Esophagus muscularis mucosa (tissue), 4 donors: ENCODE measurements at regions not wholly inside any gene's neighbourhood (a gene's known extent, or its start where the extent isn't known, plus 50 kb on each side); places are given as distances from the start of the nearest gene placed in this dataset.

Source experiments
- DNase-seq: peaks from one replicate; pipeline ENCODE4 v3.0.0-alpha.2; 2017; ENCODE audit errors: extremely low spot score
- H3K27ac ChIP-seq, 4 donors: fragments of 200-600 bp; sonication (generic); replicated peaks in 1 of 4; 1 replicate in 3 of 4; 2 replicates in 1 of 4; pipeline ENCODE4 v1.5.1; 2016 to 2019; ENCODE audit warnings: mild to moderate bottlenecking in 1 of 4
- H3K27me3 ChIP-seq, 4 donors: fragments of 200-600 bp; sonication (generic); one replicate each; pipeline versions ENCODE4 v1.5.1 to v1.6.0; 2016 to 2019
- H3K36me3 ChIP-seq, 4 donors: fragments of 200-600 bp; sonication (generic); one replicate each; pipeline ENCODE4 v1.5.1; 2016 to 2019
- H3K4me1 ChIP-seq, 4 donors: fragments of 200-600 bp; sonication (generic); one replicate each; pipeline ENCODE4 v1.5.1; 2016 to 2019
- H3K4me3 ChIP-seq, 4 donors: fragments of 200-600 bp; sonication (generic); 1 replicate in 2 of 4; 2 replicates in 2 of 4; pipeline ENCODE4 v1.5.1; 2016 to 2019; ENCODE audit warnings: mild to moderate bottlenecking in 4 of 4, moderate library complexity in 1 of 4
- H3K9me3 ChIP-seq, 4 donors: fragments of 200-600 bp; sonication (generic); 1 replicate in 3 of 4; 2 replicates in 1 of 4; pipeline ENCODE4 v1.5.1; 2016 to 2019
- EP300 ChIP-seq: sonication (generic); formaldehyde crosslinking; IDR thresholded peaks from one replicate; pipeline ENCODE4 v1.6.1; 2017; ENCODE audit warnings: antibody characterized with exemption
- POLR2A ChIP-seq: fragments of 450-650 bp; IDR thresholded peaks from one replicate; pipeline ENCODE4 v1.6.1; 2017; ENCODE audit warnings: antibody characterized with exemption, moderate library complexity, mild to moderate bottlenecking, low read depth
- POLR2AphosphoS5 ChIP-seq, 2 donors: sonication (generic); formaldehyde crosslinking; IDR thresholded peaks; one replicate each; pipeline ENCODE4 v1.6.1; 2017; ENCODE audit warnings: antibody characterized with exemption in 2 of 2
- WGBS: methylation state at CpG from one replicate; pipeline ENCODE4 v1.1.5; 2018; 5-methylcytosine and 5-hydroxymethylcytosine counted together
- intact Hi-C: fragments of 100-400 bp; cut with DNase I; formaldehyde crosslinking; loops from one replicate; pipeline ENCODE4 v1.15.1; 2023
- TF ChIP-seq, protein P1 (sequence below), 3 experiments: fragments of 200-600 bp in 2 of 3; fragments of 450-650 bp in 1 of 3; sonication (generic) in 2 of 3; IDR thresholded peaks; one replicate each; pipeline ENCODE4 v1.5.1; 2017 to 2019; ENCODE audit warnings: antibody characterized with exemption in 3 of 3, mild to moderate bottlenecking in 2 of 3, moderate library complexity in 1 of 3

DNA sequence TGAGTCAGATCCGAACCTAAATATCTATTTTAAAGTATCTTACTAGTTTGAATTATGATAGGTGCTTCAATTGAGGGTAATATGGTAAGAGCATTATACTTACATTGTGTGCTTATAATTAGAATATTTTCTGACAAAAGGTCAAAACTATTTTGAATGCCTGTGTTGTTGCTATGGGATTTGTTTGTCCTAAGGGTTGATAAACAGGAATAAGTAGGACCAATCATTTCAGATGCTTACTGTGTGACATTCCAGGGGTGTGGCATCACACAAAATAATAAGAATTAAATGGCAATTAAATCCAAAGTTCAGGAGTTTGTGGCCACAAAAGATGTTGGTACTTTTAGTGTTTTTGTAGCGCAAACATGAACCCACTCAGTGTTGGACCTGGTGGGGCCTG lies 256.2 kb upstream of the DDHD1 start:
- Histone ChIP-seq H3K9me3 (no peaks in the 10 kb centered on the region), H3K4me3 (no peak overlapping the region), H3K27me3 (no peaks in the 10 kb centered on the region), H3K36me3 (no peaks in the 10 kb centered on the region), H3K27ac (no peak overlapping the region), H3K4me1 (peaks cover 0 to 6% (median 0%) of the 10 kb centered on the region in 4 donors)
- intact Hi-C loops, result no loop called here
- DNase-seq, result no peak
- WGBS, result 88% methylated on average over 2 of the region's 2 CpGs
- TF ChIP-seq POLR2AphosphoS5 (IDR thresholded peaks at IDR 0.05) (no peak), EP300 (no peak), POLR2A (no peak)
- TF ChIP-seq, protein P1, sequence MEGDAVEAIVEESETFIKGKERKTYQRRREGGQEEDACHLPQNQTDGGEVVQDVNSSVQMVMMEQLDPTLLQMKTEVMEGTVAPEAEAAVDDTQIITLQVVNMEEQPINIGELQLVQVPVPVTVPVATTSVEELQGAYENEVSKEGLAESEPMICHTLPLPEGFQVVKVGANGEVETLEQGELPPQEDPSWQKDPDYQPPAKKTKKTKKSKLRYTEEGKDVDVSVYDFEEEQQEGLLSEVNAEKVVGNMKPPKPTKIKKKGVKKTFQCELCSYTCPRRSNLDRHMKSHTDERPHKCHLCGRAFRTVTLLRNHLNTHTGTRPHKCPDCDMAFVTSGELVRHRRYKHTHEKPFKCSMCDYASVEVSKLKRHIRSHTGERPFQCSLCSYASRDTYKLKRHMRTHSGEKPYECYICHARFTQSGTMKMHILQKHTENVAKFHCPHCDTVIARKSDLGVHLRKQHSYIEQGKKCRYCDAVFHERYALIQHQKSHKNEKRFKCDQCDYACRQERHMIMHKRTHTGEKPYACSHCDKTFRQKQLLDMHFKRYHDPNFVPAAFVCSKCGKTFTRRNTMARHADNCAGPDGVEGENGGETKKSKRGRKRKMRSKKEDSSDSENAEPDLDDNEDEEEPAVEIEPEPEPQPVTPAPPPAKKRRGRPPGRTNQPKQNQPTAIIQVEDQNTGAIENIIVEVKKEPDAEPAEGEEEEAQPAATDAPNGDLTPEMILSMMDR (IDR thresholded peaks at IDR 0.05), result no peak

DNA sequence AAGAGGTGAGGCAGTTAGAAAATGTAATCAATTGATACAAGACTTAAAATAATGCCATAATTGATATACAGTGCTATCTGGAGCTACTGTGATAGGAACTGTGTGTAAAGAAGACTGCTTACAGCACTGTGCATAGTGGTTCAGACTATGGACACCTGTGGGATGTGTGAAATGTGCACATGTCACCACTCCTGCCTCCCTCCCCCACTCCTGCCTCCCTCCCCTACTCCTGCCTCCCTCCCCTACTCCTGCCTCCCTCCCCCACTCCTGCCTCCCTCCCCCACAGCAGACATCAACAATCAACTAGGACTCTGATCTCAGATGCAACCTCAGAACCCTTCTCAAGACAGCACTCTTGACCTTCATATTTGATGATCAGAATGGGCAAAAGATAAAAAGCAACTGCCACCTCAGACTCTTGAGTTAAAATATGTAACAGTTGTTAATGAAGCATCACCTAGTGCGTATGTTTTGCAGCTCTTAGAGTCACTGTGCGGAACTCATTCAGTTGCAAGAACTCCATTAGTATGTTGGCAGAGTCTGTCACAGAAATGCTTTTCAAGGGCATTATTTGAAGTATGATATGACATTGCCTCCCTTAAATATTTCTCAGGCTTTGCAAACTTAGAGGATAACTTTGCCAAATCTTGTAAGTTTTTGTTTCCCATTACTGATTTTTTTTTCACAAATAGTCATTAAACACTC lies 255.2 kb upstream of the DDHD1 start:
- H3K4me3 ChIP-seq, result no peak overlapping the region
- no peaks in the 10 kb centered on the region for H3K27me3 ChIP-seq
- no peak for DNase-seq
- intact Hi-C loops, result no loop called here
- no peak overlapping the region for H3K27ac ChIP-seq
- TF ChIP-seq, protein P1 (IDR thresholded peaks at IDR 0.05), result no peak
- TF ChIP-seq POLR2A (no peak), POLR2AphosphoS5 (IDR thresholded peaks at IDR 0.05) (no peak), EP300 (no peak)
- no peaks in the 10 kb centered on the region for H3K9me3 ChIP-seq
- H3K36me3 ChIP-seq, result no peaks in the 10 kb centered on the region
- 94% methylated on average over 2 of the region's 2 CpGs for WGBS
- H3K4me1 ChIP-seq, result peaks cover 0 to 6% (median 0%) of the 10 kb centered on the region in 4 donors

DNA sequence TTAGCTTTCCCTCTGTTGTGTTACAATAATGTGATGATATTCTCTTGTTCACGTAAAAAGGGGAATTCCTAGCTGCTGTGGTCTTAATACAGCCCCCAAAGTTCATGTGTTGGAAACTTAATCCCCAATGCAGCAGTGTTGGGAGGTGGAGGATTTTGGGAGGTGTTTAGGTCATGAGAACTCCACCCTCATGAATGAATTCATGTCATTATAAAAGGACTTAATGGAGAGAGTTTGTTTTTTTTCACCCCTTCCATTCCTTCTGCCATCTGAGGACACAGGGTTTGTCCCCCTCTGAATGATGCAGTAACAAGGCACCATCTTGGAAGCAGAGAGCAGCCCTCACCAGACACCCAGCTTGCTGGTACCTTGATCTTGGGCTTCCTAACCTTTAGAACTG lies 253.4 kb upstream of the DDHD1 start:
- 91% methylated on average over 1 of the region's 1 CpG for WGBS
- H3K4me3 ChIP-seq, result no peak overlapping the region
- H3K36me3 ChIP-seq, result no peaks in the 10 kb centered on the region
- H3K9me3 ChIP-seq, result no peaks in the 10 kb centered on the region
- peaks cover 0 to 6% (median 0%) of the 10 kb centered on the region in 4 donors for H3K4me1 ChIP-seq
- no peak overlapping the region for H3K27ac ChIP-seq
- no peaks in the 10 kb centered on the region for H3K27me3 ChIP-seq
- no peak for DNase-seq
- TF ChIP-seq, protein P1 (IDR thresholded peaks at IDR 0.05), result no peak
- no peak for TF ChIP-seq POLR2A
- intact Hi-C loops, result no loop called here

DNA sequence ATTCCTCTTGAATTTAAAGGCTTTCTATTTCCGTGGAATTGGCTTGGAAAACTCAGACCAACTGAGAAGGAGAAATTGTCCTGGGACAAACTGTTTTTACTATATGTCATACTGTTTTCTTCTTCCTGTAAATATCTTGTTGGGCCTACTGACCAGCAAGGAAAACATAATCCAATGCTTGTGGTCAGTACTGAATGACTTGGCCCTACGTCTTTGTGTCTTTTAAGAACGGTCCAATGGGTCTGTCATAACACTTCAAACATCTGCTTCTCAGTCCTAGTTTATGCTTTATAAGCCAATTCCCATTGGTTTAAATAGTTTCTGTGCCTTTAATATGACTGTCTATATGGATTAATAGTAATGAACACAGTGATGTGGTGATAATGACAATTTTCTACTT lies 248.5 kb upstream of the DDHD1 start:
- intact Hi-C loops, result no loop called here
- Histone ChIP-seq H3K27ac (no peak overlapping the region), H3K9me3 (no peaks in the 10 kb centered on the region), H3K4me1 (no peaks in the 10 kb centered on the region), H3K36me3 (no peaks in the 10 kb centered on the region), H3K27me3 (no peaks in the 10 kb centered on the region), H3K4me3 (no peak overlapping the region)
- WGBS, result 66% methylated on average over 3 of the region's 3 CpGs
- no peak for TF ChIP-seq POLR2AphosphoS5 (IDR thresholded peaks at IDR 0.05)
- TF ChIP-seq POLR2A, result no peak
- TF ChIP-seq, protein P1 (IDR thresholded peaks at IDR 0.05), result no peak
- no peak for TF ChIP-seq EP300
- DNase-seq, result no peak

DNA sequence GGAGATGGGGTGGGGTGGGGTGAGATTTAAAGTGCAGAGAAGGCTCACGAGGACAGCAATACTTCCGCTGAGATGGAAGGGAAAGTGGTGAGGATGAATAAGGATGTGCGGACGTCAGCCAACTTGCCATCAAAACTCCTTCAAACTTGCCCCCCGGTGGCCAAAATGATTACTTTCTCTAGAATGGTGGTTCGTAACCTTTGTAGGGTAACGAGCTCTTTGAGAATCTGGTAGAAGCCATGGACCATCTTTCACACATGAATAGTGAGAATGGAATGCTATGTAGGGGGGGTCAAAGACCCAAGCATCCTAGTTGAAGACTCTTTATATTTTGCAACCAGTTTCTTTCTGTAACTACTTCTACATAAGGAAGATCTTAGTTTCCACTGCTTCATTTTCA lies 245.9 kb upstream of the DDHD1 start:
- no peaks in the 10 kb centered on the region for H3K27me3 ChIP-seq
- no peaks in the 10 kb centered on the region for H3K36me3 ChIP-seq
- H3K4me1 ChIP-seq, result no peaks in the 10 kb centered on the region
- no peak for DNase-seq
- H3K27ac ChIP-seq, result no peak overlapping the region
- H3K9me3 ChIP-seq, result peaks cover 0 to 12% (median 4%) of the 10 kb centered on the region in 4 donors
- intact Hi-C loops, result no loop called here
- WGBS, result 62% methylated on average over 7 of the region's 7 CpGs
- no peak overlapping the region for H3K4me3 ChIP-seq
- TF ChIP-seq EP300, result no peak
- TF ChIP-seq, protein P1 (IDR thresholded peaks at IDR 0.05), result no peak
